ENCODE measurements at regions not wholly inside any gene's neighbourhood (a gene's known extent, or its start where the extent isn't known, plus 50 kb on each side); places are given as distances from the start of the nearest gene placed in this dataset.
"Not testable (repeated sequence)": the region's sequence is repeated elsewhere in the genome, so short reads cannot be mapped to it uniquely, and the experiment has no call there.

- TF ChIP-seq, protein P1, sequence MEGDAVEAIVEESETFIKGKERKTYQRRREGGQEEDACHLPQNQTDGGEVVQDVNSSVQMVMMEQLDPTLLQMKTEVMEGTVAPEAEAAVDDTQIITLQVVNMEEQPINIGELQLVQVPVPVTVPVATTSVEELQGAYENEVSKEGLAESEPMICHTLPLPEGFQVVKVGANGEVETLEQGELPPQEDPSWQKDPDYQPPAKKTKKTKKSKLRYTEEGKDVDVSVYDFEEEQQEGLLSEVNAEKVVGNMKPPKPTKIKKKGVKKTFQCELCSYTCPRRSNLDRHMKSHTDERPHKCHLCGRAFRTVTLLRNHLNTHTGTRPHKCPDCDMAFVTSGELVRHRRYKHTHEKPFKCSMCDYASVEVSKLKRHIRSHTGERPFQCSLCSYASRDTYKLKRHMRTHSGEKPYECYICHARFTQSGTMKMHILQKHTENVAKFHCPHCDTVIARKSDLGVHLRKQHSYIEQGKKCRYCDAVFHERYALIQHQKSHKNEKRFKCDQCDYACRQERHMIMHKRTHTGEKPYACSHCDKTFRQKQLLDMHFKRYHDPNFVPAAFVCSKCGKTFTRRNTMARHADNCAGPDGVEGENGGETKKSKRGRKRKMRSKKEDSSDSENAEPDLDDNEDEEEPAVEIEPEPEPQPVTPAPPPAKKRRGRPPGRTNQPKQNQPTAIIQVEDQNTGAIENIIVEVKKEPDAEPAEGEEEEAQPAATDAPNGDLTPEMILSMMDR (IDR thresholded peaks at IDR 0.05) = not testable (repeated sequence)
- TF ChIP-seq, protein P2, sequence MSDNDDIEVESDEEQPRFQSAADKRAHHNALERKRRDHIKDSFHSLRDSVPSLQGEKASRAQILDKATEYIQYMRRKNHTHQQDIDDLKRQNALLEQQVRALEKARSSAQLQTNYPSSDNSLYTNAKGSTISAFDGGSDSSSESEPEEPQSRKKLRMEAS (IDR thresholded peaks at IDR 0.05) = not testable (repeated sequence)
- TF ChIP-seq, protein P3, sequence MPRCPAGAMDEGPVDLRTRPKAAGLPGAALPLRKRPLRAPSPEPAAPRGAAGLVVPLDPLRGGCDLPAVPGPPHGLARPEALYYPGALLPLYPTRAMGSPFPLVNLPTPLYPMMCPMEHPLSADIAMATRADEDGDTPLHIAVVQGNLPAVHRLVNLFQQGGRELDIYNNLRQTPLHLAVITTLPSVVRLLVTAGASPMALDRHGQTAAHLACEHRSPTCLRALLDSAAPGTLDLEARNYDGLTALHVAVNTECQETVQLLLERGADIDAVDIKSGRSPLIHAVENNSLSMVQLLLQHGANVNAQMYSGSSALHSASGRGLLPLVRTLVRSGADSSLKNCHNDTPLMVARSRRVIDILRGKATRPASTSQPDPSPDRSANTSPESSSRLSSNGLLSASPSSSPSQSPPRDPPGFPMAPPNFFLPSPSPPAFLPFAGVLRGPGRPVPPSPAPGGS (IDR thresholded peaks at IDR 0.05) = not testable (repeated sequence)
- not testable (repeated sequence) for TF ChIP-seq MAZ (IDR thresholded peaks at IDR 0.05; ENCODE audit: borderline replicate concordance, low read depth, low read length); BHLHE40 (IDR thresholded peaks at IDR 0.05; ENCODE audit: low read depth, low read length); HMGXB4 (CRISPR knock-in tag; IDR thresholded peaks at IDR 0.05; ENCODE audit: borderline replicate concordance); CEBPB (IDR thresholded peaks at IDR 0.05); EP300 (IDR thresholded peaks at IDR 0.05); RFX5 (IDR thresholded peaks at IDR 0.05); SMC3 (IDR thresholded peaks at IDR 0.05); TP53 (CRISPR knock-in tag; IDR thresholded peaks at IDR 0.05); ESRRA (IDR thresholded peaks at IDR 0.05; ENCODE audit: borderline replicate concordance, low read length)
Observed at GRCh38 chr10:9057293-9057692, 1002.8 kb downstream of the GATA3 start.
